HepG2 (cell line): ENCODE measurements at regions not wholly inside any gene's neighbourhood (a gene's known extent, or its start where the extent isn't known, plus 50 kb on each side); places are given as distances from the start of the nearest gene placed in this dataset.

Experiments used
- ATAC-seq: fragments of 200-7000 bp; cut with Tn5 transposase; 3 replicates; pipeline ENCODE4 v1.9.1; 2020; ENCODE audit warnings: mild to moderate bottlenecking, moderate library complexity
- BruUV-seq: library from RNA; stranded (reverse); fragments of 400-500 nt; replicated peaks from 2 replicates; lab custom pipeline; 2021; lab: Mats Ljungman, UMichigan
- CTCF ChIA-PET: fragments of 300-600 bp; formaldehyde crosslinking; extraction: SDS; loops from one replicate; lab custom pipeline; 2021; ENCODE audit warnings: low total read pairs, inconsistent platforms, low intra/inter-chr PET ratio; lab: Yijun Ruan, JAX
- POLR2A ChIA-PET: fragments of 350-600 bp; sonication (Branson Sonifier 250); formaldehyde crosslinking; loops from one replicate; lab custom pipeline; 2020; ENCODE audit warnings: antibody characterized with exemption, inconsistent platforms; lab: Yijun Ruan, JAX
- DNase-seq: peaks from one replicate; pipeline ENCODE4 v3.0.0-alpha.2; 2015; ENCODE audit warnings: low spot score
- FAIRE-seq: peaks from 3 replicates; lab custom pipeline; 2011; peaks lifted over from hg19 to GRCh38; lab: Jason Lieb, UNC
- H2AFZ ChIP-seq: one replicate; pipeline ENCODE4 v1.6.1; 2011; ENCODE audit warnings: low read length, inconsistent platforms
- H3K27ac ChIP-seq: fragments of 300-600 bp; 3 replicates; pipeline ENCODE4 v1.8.0; 2011; ENCODE audit warnings: mixed run types, mild to moderate bottlenecking, mixed read lengths, low read length, inconsistent platforms; ENCODE audit not compliant: insufficient read depth; ENCODE audit errors: extremely low read length
- H3K27me3 ChIP-seq, 2 experiments: fragments of 200-600 bp in 1 of 2; 2 replicates in 1 of 2; 3 replicates in 1 of 2; pipeline versions ENCODE4 v1.6.0 to v1.8.0; 2011; ENCODE audit warnings: low read length in 2 of 2, mild to moderate bottlenecking in 2 of 2, moderate library complexity in 2 of 2, inconsistent platforms in 1 of 2; ENCODE audit not compliant: insufficient read depth in 2 of 2, control insufficient read depth in 1 of 2
- H3K36me3 ChIP-seq, 2 experiments: fragments of 200-600 bp in 1 of 2; replicated peaks in 1 of 2; 2 replicates in 1 of 2; 3 replicates in 1 of 2; pipeline versions ENCODE4 v1.5.1 to v1.8.0; 2011; ENCODE audit warnings: low read length in 2 of 2, inconsistent platforms in 1 of 2; ENCODE audit not compliant: insufficient read depth in 2 of 2, control insufficient read depth in 1 of 2
- H3K4me1 ChIP-seq: 2 replicates; pipeline ENCODE4 v1.5.1; 2012; ENCODE audit warnings: low read length, inconsistent platforms; ENCODE audit not compliant: insufficient read depth
- H3K4me2 ChIP-seq: 2 replicates; pipeline ENCODE4 v1.6.0; 2011; ENCODE audit warnings: low read depth, low read length, inconsistent platforms
- H3K4me3 ChIP-seq, 3 experiments: fragments of 200-600 bp in 1 of 3; sonication (generic), shearing (Covaris generic) in 1 of 3; replicated peaks in 1 of 3; 2 replicates each; pipeline ENCODE4 v1.5.1; 2011 to 2016; ENCODE audit warnings: low read length in 3 of 3, inconsistent platforms in 2 of 3, low read depth in 2 of 3, mild to moderate bottlenecking in 2 of 3, control low read depth in 1 of 3, mixed read lengths in 1 of 3; ENCODE audit not compliant: insufficient read depth in 1 of 3
- H3K79me2 ChIP-seq: one replicate; pipeline ENCODE4 v1.6.1; 2011; ENCODE audit warnings: low read length, inconsistent platforms; ENCODE audit not compliant: insufficient read depth
- H3K9ac ChIP-seq: 2 replicates; pipeline ENCODE4 v1.6.0; 2011; ENCODE audit warnings: mild to moderate bottlenecking, low read depth, low read length, inconsistent platforms; ENCODE audit not compliant: insufficient read depth
- H3K9me3 ChIP-seq: 2 replicates; pipeline ENCODE4 v1.5.1; 2012; ENCODE audit warnings: mild to moderate bottlenecking, low read length
- H4K20me1 ChIP-seq: 2 replicates; pipeline ENCODE4 v1.6.0; 2011; ENCODE audit warnings: inconsistent platforms, mild to moderate bottlenecking, low read length, moderate library complexity; ENCODE audit not compliant: insufficient read depth
- NFIC ChIP-seq: IDR thresholded peaks from 2 replicates; pipeline ENCODE4 v1.6.1; 2012; ENCODE audit warnings: mild to moderate bottlenecking, low read length, inconsistent platforms
- SIN3B ChIP-seq: fragments of 150-350 bp; IDR thresholded peaks from 2 replicates; pipeline ENCODE4 v1.6.1; 2014; ENCODE audit warnings: low read length
- WGBS: methylation state at CpG from one replicate; pipeline ENCODE4 v1.1.6; 2017; ENCODE audit warnings: low lambda C conversion rate; 5-methylcytosine and 5-hydroxymethylcytosine counted together
- in situ Hi-C: cut with HindIII; loops from 2 replicates; pipeline ENCODE4 v1.10.0; 2017; ENCODE audit warnings: low pct_unique_long_range_greater_than_20kb; ENCODE audit not compliant: extremely low pct_ligation_motif_present
- intact Hi-C: fragments of 100-400 bp; cut with micrococcal nuclease; formaldehyde crosslinking; loops from one replicate; pipeline ENCODE4 v1.10.0; 2022; ENCODE audit not compliant: unreplicated experiment
- TF ChIP-seq, protein P1 (sequence below), 2 experiments: fragments of 450-650 bp in 1 of 2; sonication (generic) in 1 of 2; formaldehyde crosslinking in 1 of 2; IDR thresholded peaks; 2 replicates each; pipeline versions ENCODE4 v1.6.1 to v1.8.0; 2016 to 2022; ENCODE audit warnings: antibody characterized with exemption in 1 of 2, mild to moderate bottlenecking in 1 of 2, missing genetic modification reagents in 1 of 2
- TF ChIP-seq, protein P2 (sequence below): sonication (generic); formaldehyde crosslinking; IDR thresholded peaks from 2 replicates; pipeline ENCODE4 v1.9.0; 2022; ENCODE audit warnings: missing genetic modification reagents, mild to moderate bottlenecking, borderline replicate concordance

DNA sequence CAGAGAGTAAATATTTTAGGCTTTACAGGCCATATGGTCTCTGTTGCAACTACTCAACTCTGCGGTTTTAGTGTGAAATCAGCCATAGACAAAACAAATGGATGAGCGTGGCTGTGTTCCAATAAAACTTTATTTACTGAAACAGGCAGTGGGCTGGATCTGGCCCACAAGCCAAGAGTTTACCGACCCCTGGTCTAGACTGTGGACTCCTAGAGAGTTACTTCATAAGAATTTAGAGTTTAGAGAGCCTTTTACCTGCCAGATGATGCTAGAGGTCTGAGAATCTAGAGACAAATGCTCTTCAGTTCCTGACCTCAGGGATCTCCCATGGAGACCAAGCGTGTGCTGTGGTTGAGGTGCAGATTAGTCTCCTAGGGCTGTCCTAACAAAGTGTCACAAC, 174.8 kb downstream of the PTEN start:
- BruUV-seq, result no TSS peak
- TF ChIP-seq, protein P1, sequence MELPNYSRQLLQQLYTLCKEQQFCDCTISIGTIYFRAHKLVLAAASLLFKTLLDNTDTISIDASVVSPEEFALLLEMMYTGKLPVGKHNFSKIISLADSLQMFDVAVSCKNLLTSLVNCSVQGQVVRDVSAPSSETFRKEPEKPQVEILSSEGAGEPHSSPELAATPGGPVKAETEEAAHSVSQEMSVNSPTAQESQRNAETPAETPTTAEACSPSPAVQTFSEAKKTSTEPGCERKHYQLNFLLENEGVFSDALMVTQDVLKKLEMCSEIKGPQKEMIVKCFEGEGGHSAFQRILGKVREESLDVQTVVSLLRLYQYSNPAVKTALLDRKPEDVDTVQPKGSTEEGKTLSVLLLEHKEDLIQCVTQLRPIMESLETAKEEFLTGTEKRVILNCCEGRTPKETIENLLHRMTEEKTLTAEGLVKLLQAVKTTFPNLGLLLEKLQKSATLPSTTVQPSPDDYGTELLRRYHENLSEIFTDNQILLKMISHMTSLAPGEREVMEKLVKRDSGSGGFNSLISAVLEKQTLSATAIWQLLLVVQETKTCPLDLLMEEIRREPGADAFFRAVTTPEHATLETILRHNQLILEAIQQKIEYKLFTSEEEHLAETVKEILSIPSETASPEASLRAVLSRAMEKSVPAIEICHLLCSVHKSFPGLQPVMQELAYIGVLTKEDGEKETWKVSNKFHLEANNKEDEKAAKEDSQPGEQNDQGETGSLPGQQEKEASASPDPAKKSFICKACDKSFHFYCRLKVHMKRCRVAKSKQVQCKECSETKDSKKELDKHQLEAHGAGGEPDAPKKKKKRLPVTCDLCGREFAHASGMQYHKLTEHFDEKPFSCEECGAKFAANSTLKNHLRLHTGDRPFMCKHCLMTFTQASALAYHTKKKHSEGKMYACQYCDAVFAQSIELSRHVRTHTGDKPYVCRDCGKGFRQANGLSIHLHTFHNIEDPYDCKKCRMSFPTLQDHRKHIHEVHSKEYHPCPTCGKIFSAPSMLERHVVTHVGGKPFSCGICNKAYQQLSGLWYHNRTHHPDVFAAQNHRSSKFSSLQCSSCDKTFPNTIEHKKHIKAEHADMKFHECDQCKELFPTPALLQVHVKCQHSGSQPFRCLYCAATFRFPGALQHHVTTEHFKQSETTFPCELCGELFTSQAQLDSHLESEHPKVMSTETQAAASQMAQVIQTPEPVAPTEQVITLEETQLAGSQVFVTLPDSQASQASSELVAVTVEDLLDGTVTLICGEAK (IDR thresholded peaks at IDR 0.05), result no peak
- TF ChIP-seq, protein P1 (CRISPR knock-in tag; IDR thresholded peaks at IDR 0.05), result 0 out of 2 replicates have a peak, but pooled peaks have one; percentile 44
- TF ChIP-seq SIN3B (no peak), NFIC (no peak)
- TF ChIP-seq, protein P2, sequence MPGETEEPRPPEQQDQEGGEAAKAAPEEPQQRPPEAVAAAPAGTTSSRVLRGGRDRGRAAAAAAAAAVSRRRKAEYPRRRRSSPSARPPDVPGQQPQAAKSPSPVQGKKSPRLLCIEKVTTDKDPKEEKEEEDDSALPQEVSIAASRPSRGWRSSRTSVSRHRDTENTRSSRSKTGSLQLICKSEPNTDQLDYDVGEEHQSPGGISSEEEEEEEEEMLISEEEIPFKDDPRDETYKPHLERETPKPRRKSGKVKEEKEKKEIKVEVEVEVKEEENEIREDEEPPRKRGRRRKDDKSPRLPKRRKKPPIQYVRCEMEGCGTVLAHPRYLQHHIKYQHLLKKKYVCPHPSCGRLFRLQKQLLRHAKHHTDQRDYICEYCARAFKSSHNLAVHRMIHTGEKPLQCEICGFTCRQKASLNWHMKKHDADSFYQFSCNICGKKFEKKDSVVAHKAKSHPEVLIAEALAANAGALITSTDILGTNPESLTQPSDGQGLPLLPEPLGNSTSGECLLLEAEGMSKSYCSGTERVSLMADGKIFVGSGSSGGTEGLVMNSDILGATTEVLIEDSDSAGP, result no peak
- no peak for FAIRE-seq
- Histone ChIP-seq H3K4me3 (no peak overlapping the region), H3K79me2 (no peaks in the 10 kb centered on the region), H2AFZ (no peak overlapping the region), H3K4me1 (no peaks in the 10 kb centered on the region), H3K9me3 (no peaks in the 10 kb centered on the region), H3K36me3 (no peaks in the 10 kb centered on the region), H3K27me3 (no peaks in the 10 kb centered on the region), H3K4me2 (no peak overlapping the region), H3K27ac (no peak overlapping the region), H4K20me1 (no peaks in the 10 kb centered on the region), H3K9ac (no peak overlapping the region)
- ChIA-PET POLR2A (no interaction called here), CTCF (no interaction called here)
- intact Hi-C loops, result no loop called here
- no peak for ATAC-seq
- no peak for DNase-seq
- WGBS, result 8% methylated on average over 4 of the region's 4 CpGs
- in situ Hi-C loops, result no loop called here
